Right hindlimb (tissue), 1 donor: ENCODE measurements at regions not wholly inside any gene's neighbourhood (a gene's known extent, or its start where the extent isn't known, plus 50 kb on each side); places are given as distances from the start of the nearest gene placed in this dataset.
A peak's percentile ranks its signal among the peaks of the same experiment; 100 is the strongest.

ENCODE experiments used
- DNase-seq: peaks from one replicate; pipeline ENCODE4 v3.0.0-alpha.2; 2018

DNA sequence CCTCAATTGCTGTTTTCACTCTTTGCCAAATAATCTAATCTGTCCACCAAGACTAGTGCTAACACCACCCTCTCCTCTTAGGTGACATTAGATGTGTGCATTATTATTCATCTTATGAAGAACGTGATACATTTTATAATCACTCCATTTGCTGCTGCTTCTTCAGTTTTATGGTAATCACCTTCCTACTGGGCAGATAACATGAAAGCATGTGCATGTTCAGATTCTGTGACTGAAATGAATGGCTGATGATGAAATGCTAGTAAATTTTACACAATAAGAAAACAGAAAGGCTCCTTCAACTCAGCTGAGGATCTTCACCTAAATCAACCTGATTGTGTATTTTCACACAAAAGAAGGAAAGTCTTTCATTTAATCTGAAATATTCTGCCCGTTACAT, 577.6 kb downstream of the CSNK1G3 start:
- DNase-seq, result no peak

DNA sequence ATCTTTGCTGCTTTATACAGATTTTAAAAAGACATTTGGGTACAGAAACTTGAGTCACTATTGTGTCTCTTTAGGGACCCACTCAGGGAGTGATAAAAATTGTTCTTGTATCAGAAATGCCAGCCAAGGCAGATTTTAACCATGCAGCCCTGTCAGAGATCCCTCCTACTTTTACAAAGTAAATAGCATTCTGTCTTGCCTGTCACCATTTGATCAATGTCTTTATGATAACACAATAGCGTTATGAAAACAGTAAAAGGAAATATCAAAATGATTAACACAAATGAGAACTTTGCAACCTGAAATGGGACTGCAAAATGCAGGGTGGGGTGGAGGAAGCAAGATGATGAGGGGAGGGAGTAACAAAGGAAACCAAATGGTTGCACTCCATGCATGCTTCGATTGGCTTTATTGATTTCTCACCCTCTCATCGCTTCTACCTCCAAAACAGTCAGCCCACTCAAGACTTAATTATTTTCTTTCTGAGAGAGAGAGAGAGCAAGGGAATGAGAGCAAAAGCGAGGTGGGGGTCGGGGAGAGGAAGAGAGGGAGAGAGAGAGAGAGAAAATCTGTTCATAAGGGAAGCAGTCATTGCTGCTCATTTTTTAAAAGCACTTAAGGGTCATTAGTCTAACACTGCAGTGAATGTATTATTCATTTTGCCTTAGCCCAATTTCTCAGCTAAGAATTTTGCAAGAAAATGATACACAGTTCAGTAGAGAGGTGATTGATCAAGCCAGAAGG, 576.5 kb downstream of the CSNK1G3 start:
- DNase-seq, result no peak

DNA sequence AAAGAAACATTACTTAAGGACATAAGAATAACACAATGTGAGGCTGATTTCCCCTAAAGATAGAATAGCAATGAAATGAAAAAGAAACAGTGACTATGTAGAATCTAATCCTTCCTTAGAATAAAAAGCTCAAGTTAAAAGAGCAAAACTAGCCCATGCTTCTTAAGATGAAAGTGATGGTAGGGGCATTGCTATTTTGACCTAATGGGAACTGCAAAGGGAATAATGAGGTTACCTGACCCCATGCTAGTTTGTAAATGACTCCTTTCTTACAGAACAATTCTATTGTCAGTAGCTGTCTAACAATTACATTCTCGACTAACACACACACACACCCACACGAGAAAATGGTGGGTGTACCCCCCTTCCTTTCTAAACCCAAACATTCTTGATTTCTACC, 575.8 kb downstream of the CSNK1G3 start:
- no peak for DNase-seq

DNA sequence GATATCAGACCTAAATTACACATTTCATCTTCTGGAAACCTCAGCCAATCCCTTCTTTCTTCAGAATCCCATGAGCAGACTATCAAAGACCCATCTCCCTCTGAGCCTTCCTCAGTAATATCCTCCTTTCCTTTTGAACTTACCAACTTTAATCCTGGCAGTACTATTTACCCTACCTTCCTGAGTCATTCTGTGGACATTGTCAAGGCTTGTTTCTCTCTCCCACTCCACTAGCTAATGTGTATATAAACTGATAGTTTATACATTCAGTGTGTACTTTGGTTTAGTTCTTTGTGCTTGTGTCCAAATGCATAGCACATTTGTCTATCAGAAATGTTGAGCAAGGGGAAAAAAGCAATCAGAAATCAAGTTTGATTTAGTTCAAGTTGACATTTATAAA, 568.3 kb downstream of the CSNK1G3 start:
- no peak for DNase-seq

DNA sequence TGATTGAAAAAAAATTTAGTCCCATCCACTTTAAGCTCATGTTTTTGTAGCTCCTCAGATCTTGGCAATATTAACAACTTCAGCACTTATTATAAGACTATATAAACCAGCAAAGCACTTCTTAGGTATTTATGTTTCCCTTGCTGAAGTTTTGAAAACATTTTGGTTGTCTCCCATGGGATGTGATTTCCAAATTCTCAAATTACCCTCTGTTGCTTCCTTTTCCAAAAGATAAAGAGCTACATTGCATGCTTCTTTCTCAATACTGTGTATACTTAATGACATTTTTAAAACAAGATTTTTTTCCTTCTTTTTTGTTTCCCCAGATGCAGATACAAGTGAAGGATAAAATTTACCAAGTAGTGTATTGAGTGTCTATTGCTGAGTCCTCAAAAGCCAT, 567.1 kb downstream of the CSNK1G3 start:
- no peak for DNase-seq

DNA sequence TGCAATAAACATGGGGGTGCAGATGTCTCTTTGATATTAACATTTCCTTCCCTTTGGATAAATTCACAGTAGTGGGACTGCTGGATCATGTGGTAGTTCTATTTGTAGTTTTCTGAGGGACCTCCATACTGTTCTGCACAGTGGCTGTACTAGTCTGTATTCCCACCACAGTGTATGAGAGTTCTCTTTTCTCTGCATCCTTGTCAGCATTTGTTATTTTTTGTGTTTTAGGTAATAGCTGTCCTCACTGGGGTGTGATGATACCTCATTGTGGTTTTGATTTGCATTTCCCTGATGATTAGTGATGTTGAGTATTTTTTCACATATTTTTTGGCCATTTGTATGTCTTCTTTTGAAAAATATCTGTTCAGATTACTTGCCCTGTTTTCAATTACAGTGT, 562.5 kb downstream of the CSNK1G3 start:
- no peak for DNase-seq

DNA sequence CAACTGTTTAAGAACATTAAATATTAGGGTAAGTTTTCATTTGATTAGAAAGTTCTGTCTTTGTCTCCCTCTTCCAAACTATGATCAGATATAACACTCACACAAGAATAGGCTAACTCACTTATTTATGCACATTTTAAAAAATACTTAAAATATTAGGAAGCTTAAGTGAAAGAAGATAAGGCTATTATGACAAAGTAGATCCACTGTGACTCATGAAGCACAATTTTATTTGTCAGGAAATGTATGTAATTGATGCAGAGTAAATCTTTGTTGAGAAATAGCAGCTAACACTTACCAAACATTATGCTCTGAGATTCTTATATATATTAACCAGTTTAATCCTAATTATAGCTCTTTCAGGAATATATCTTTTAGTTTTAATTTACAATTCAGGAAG, 560.6 kb downstream of the CSNK1G3 start:
- no peak for DNase-seq

DNA sequence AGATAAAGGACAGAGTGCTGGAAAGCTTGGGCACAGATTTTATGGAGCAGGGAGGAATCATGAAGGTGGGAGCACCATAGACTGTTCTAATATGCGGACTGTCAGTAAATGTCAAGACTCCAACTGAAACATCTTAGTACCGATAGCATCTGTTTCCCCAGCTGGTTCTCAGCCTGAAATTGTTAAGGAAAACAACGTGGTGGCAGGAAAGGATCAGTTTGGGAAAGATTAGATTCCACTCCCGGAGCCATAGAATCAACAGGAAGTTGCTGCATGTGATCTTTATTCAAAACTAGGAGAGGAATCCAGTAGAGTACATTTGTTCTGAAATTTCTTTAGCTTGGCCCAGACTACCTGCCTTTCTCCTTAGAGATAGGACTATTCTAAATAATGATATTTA, 559.1 kb downstream of the CSNK1G3 start:
- no peak for DNase-seq

DNA sequence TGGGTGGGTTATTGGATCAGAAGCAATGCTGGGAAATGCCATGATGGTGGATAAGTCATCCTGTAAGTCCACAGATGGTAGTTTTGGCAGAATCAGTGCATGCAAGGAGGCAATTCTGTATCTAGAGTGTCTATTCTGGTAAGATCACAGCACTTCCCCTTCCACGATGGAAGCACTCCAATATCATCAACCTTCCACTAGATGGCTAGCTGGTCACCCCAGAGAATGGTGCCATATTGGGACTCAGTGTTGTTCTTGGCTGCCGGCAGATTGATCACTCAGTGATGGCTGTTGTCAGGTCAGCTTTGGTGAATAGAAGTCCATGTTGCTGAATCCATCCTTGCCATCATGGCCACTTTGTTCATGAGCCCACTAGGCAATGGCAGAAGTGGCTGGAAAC, 553.5 kb downstream of the CSNK1G3 start:
- DNase-seq, result no peak

DNA sequence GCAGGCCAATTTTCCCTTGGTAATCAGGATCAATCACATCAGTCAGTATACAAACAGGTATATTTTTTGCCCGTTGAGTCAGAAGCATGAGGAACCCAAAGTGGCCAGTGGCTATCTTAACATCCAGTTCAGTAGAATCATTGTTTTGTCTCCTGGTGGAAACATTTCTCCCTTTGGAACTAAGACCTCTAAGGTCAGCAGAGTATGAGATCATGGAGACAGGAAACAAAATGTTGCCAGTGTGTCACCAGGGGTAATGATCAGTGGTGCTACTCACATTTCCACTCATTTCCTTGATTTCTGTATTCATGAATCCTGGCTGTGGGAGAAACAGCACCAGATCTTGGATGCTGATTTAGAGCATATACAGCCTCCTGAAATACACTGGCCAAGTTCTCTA, 553.0 kb downstream of the CSNK1G3 start:
- DNase-seq, result no peak

DNA sequence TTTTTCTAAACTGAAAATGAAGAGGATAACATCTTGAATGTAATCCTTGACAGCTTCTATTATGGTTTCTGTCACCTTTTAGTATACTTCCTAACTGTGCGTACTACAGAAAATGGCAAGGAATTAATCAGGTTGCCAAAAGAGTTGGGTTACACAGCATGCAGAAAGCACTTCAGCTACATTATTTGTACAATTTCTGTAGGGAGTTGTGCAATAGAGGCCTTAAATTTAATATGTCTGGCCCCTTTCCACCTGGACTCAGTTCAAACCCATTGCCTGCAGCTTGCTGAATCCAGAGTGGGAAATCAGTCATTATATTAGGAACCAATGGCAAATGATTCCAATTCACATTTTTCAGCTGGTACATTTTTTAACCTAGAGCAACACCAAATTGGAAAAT, 549.7 kb downstream of the CSNK1G3 start:
- DNase-seq, result peak; percentile 54

DNA sequence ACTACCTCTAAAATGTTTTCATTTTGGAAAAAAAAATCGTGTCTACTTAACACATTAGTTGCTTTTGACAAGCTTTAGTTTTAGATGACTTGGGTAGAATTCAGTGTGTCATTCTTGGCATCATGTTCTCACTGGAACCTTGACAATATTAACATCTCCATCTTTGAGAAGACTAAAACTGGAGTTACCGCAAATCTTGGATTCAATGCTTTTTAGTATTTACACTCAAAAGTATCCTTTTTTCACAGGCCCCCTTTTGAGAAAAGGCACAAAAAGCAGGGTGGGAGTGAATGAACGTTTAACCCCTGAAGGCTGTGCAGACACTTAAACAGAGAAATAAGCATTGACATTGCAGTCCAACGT, 549.1 kb downstream of the CSNK1G3 start:
- no peak for DNase-seq

DNA sequence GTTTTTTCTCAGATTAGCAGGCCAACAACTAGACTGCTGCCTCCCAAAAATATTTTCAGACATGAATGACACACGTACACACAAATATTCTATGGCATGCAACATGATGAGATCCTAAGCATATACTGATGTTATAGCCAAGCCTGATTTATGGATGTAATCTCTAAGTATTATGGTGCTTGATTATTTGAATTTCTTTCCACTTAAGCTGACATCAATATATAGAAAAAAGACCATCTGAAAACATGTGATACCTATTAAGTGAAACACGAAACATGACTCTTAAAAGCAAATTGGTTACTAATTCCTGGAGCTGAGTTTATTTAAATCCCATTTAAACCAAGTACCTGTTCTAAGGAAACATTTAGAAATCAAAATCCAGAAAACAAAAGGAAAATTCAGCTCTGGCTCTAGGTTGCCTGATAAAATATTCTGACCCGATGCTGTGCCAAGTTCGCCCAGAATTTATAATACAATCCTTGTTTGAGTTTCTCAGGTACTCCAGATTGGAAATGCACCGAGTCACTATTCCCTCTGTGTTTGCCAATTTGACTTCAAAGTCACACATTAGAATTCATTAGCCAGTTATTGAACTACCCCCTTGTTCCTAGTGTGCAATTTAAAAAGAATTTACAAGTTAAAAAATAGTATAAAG, 548.6 kb downstream of the CSNK1G3 start:
- DNase-seq, result no peak

DNA sequence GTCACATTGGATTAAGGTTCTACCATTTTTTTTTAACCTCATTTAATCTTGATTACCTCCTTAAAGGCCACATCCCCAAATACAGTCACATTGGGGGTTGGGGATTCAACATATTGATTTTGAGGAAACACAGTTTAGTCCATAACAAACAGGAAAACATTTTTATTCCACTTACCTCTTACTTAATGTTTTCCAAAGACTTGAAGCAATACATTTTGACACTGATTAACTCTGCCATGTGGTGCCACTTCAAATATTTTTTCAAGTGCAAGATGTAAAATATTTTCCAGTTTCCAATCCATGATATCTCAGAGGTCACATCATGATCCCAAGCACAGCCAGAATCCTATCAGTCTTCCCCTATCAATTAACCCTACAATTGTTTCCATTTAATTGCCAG, 548.0 kb downstream of the CSNK1G3 start:
- DNase-seq, result no peak

DNA sequence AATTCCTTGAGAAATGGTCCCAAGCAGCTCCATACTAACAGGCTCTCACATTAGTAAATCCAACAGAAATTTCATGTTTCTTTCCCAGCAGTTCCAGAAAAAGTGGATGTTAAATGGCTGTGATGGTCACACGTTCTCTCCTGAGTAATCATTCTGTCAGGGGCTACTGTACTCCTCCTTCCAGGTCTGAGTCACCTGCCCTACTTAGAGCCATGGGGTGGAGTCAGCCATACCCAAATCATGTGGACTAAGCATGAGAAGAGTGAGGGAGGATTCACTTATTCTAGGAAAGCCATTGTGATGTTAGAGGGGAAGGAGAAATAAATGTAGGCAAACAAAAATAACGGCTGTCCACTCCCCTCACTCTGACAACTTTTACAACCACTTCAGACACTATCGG, 547.2 kb downstream of the CSNK1G3 start:
- DNase-seq, result no peak

DNA sequence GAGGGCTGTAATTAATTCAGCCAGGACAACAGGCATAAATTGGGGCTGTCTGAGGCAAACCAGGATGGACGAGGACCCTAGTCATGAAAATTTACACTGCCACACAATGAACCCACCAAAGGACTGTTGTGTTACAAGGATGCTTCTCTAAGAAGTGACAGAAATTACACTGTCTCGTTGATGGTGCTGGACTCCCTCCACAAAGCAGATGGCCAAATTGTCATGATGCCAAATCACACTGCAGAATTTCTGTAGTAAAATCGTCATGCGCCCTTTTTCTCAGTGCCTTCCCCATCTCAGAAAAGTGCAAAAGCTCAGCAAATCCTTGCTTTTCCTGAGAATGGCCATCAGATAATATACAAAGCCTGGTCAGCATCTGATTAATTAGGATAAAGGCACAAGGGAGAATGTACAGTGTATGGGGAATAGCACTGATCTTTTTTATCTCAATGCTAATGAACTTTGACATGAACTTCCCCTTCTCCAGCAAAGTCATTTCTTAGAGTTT, 545.8 kb downstream of the CSNK1G3 start:
- peak; percentile 29 for DNase-seq

DNA sequence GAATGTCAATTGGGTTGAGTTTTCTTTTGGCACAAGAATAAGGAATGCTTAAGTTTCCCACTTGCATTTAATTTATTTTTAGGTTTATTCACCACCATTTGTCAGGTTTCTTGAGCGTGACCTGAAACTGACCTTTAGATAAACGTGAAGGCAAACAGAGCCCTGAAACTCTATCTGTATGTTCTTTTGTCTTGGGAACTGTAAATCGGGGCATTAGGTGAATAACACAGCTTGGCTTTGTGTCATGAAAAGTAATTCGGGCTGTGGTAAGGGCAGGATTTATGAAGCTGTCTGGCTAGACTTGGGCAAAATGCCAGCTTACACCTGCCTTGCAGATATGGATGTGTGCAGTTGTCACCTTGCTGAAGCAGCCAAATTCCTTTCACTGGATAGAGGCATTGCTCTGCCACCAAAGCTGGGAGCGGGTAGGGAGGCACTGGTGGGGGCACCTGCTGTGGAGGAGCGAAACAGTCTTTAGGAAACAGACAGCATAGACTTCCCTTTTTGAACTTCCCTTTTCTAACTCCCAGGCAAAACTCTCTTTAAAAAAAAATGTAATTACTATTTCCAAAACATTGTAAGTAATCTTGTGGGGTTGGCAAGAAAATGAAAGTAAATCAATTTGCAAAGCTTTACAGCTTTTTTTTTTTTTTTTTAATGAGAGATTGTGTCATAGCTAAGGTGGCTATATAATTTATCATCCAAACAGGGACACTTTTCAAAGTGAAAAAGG, 545.2 kb downstream of the CSNK1G3 start:
- DNase-seq, result peak; percentile 35

DNA sequence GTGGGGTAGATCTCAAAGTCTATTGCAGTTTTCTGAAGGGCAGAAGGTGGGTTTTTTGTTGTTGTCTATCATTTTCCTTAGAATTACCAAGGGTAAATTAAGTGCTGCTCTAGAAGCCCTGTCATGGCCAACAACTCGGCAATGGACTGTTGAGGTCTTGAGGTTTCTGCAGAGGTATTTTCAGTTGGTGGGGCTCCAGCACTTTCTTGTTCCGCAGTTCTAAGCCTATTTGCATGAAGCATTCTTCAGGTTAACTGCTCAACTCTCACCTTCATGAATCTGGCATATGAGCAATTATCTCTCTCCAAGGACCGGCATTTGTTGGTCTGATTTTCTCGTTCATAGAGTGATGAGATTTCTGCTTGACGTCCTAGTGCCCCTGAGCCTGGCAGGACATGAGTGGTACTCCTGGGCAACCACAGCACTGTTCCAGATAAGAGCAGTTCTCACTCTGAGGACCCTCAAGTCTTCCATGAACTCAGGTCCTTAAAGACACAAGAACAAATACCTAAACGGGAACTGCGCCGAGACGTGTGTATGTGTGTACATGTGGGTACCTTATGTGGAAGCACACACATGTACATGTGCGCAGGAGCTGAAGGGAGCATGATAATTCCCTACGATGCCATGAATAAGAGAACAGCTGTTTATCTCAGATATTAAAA, 544.5 kb downstream of the CSNK1G3 start:
- DNase-seq, result no peak

DNA sequence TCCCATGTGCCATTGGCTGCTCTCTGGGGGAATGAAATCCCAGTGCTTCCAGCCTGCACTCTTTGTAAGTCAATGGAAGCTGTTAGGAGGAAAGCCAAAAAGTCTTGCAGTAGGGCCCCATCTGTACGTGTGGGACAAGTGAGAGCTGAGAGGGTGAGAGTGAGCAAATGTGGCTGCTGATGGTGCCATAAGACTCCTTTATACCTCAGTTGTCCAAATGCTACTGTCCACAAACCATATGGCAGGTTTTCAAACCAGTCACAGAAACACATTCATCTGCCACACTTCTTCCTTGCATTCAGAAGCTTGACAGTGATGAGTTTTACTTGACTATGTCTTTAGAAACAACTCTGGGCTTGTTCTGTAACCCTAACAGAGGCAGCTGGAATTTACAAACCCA, 543.8 kb downstream of the CSNK1G3 start:
- no peak for DNase-seq

DNA sequence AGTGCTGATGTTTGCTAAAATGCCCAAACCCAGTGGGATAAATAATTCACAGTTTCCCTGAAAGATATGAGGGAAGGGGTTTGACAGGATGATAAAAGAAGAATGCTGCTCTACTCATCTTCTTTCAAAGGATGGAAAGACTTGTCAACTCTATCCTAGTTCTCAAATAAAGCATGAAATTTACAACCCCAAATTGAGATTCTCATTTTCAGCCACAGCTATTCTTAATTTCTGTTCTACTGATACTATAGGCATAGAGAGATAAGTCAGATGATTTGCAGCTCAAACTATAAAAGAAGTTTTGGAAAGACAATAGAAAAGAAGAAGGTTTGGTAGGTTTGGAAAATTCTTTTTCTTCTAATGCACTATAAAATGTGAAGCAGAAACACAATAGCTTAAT, 542.6 kb downstream of the CSNK1G3 start:
- DNase-seq, result no peak

DNA sequence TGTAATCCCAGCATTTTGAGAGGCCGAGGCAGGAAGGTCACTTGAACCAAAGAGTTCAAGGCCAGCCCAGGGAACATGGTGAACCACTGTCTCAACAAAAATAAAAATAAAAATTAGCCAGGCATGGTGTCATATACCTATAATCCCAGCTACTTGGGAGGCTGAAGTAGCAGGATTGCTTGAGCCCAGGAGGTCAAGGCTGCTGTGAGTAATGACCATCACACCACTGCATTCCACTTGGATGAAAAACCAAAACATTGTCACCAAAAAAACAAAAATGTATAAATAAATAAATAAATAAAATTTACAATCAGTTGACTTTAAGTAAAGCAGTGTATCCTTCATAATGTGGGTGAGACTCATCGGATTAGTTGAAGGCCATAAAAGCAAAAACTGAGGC, 541.4 kb downstream of the CSNK1G3 start:
- DNase-seq, result no peak

DNA sequence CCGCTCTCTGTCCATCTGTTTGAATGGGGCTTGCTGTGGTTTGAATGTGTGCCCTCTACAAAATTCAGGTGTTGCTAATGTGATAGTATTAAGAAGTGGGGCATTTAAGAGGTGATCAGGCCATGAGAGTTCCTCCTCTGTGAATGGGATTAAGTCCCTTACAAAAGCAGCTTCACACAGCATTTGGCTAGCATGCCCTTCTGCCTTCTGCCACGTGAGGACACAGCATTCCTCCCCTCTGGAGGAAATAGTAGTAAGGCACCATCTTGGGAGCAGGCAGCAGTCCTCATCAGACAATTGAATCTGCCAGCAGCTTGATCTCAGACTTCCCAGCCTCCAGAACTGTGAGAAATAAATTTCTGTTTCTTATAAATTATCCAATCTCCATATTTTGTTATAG, 540.2 kb downstream of the CSNK1G3 start:
- no peak for DNase-seq

DNA sequence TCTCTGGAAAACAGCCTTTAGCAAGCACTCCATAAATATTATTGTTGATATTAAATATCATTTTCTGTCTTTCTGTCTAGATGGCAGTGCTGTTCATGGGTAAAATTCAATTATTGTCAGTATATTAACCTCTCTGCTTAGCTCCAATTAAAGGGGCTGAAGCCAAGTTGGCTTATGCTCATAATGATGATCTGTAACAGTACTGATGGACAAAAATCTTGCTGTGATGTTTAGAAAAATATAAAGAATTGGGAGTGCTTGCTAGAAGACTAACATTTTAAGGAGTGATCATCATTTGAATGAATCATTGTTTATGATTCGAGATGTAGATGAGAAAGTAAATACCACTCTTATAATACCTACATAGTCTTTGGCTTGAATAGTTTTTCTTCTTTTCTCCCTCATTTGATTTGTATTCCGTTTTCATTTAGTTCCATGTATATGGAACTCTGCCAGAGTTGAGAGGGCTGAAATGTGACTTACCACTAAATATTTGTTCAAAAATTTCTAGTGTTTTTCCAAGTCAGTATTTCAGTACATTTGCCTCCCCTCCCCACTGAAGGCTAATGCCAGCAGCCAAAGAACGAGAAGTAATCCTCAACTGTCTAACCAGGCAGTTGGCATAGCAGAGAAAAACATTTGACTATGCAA, 538.3 kb downstream of the CSNK1G3 start:
- DNase-seq, result no peak
